K562 (cell line): ENCODE measurements at regions not wholly inside any gene's neighbourhood (a gene's known extent, or its start where the extent isn't known, plus 50 kb on each side); places are given as distances from the start of the nearest gene placed in this dataset.

Experiments used
- ATAC-seq: fragments of 200-7000 bp; cut with Tn5 transposase; 3 replicates; pipeline ENCODE4 v1.9.1; 2020; ENCODE audit warnings: moderate library complexity
- BruUV-seq: library from RNA; stranded (reverse); fragments of 400-500 nt; replicated peaks from 2 replicates; lab custom pipeline; 2021; lab: Mats Ljungman, UMichigan
- CTCF ChIA-PET: fragments of 300-600 bp; formaldehyde crosslinking; extraction: SDS; loops from one replicate; lab custom pipeline; 2021; ENCODE audit warnings: low intra/inter-chr PET ratio; lab: Yijun Ruan, JAX
- POLR2A ChIA-PET: fragments of 300-600, 350-650 bp; sonication (Branson Sonifier 250); formaldehyde crosslinking; extraction: SDS; loops from one replicate; lab custom pipeline; 2021; ENCODE audit warnings: antibody characterized with exemption, inconsistent platforms; lab: Yijun Ruan, JAX
- DNase-seq, 4 experiments: peaks; one replicate each; pipeline versions ENCODE4 v3.0.0 to v3.0.0-alpha.2; 2011 to 2018; ENCODE audit warnings: low spot score in 3 of 4, mixed read lengths in 3 of 4; ENCODE audit errors: extremely low read depth in 1 of 4
- FAIRE-seq: peaks from 2 replicates; lab custom pipeline; 2011; peaks lifted over from hg19 to GRCh38; lab: Jason Lieb, UNC
- H2AFZ ChIP-seq: 2 replicates; pipeline ENCODE4 v1.6.0; 2011; ENCODE audit warnings: low read depth, low read length, control low read depth, inconsistent platforms
- H3K27ac ChIP-seq: fragments of 200-600 bp; 3 replicates; pipeline ENCODE4 v1.8.0; 2011; ENCODE audit warnings: low read depth, mild to moderate bottlenecking, control low read depth, inconsistent platforms, low read length, moderate library complexity, mixed read lengths; ENCODE audit errors: extremely low read depth
- H3K27me3 ChIP-seq, 2 experiments: fragments of 300-600 bp in 1 of 2; 2 replicates in 1 of 2; 3 replicates in 1 of 2; pipeline versions ENCODE4 v1.6.0 to v1.8.0; 2011; ENCODE audit warnings: inconsistent platforms in 2 of 2, low read length in 2 of 2, mild to moderate bottlenecking in 1 of 2, mixed read lengths in 1 of 2, moderate library complexity in 1 of 2; ENCODE audit not compliant: control insufficient read depth in 2 of 2, insufficient read depth in 2 of 2
- H3K36me3 ChIP-seq: fragments of 300-600 bp; 3 replicates; pipeline ENCODE4 v1.8.0; 2011; ENCODE audit warnings: mild to moderate bottlenecking, low read length, inconsistent platforms; ENCODE audit not compliant: control insufficient read depth, insufficient read depth
- H3K4me1 ChIP-seq, 2 experiments: fragments of 200-600 bp in 1 of 2; replicated peaks in 1 of 2; 2 replicates in 1 of 2; 3 replicates in 1 of 2; pipeline versions ENCODE4 v1.5.1 to v1.8.0; 2011; ENCODE audit warnings: inconsistent platforms in 2 of 2, low read length in 2 of 2, mild to moderate bottlenecking in 1 of 2, mixed read lengths in 1 of 2, moderate library complexity in 1 of 2; ENCODE audit not compliant: control insufficient read depth in 2 of 2, insufficient read depth in 2 of 2
- H3K4me2 ChIP-seq: 2 replicates; pipeline ENCODE4 v1.6.1; 2011; ENCODE audit warnings: low read length, control low read depth, inconsistent platforms, mixed read lengths; ENCODE audit not compliant: insufficient read depth
- H3K4me3 ChIP-seq: fragments of 200-600 bp; sonication (generic), shearing (Covaris generic); 2 replicates; pipeline ENCODE4 v1.5.1; 2016; ENCODE audit warnings: control low read depth, inconsistent platforms
- H3K79me2 ChIP-seq: fragments of 200-600 bp; 3 replicates; pipeline ENCODE4 v1.8.0; 2011; ENCODE audit warnings: low read length, inconsistent platforms; ENCODE audit not compliant: control insufficient read depth, insufficient read depth
- H3K9ac ChIP-seq, 2 experiments: 2 replicates each; pipeline versions ENCODE4 v1.6.0 to v1.6.1; 2011; ENCODE audit warnings: low read depth in 2 of 2, low read length in 2 of 2, control low read depth in 1 of 2, inconsistent platforms in 1 of 2, mild to moderate bottlenecking in 1 of 2, mixed read lengths in 1 of 2; ENCODE audit not compliant: insufficient read depth in 1 of 2
- H3K9me1 ChIP-seq: one replicate; pipeline ENCODE4 v1.6.0; 2011; ENCODE audit warnings: inconsistent platforms, mild to moderate bottlenecking, low read length, moderate library complexity; ENCODE audit not compliant: control insufficient read depth, insufficient read depth
- H3K9me3 ChIP-seq: replicated peaks from 2 replicates; pipeline ENCODE4 v1.5.1; 2011; ENCODE audit warnings: low read depth, low read length, inconsistent platforms; ENCODE audit not compliant: control insufficient read depth, insufficient read depth
- H4K20me1 ChIP-seq: replicated peaks from 2 replicates; pipeline ENCODE4 v1.6.1; 2011; ENCODE audit warnings: low read length, inconsistent platforms, mixed read lengths; ENCODE audit not compliant: control insufficient read depth, insufficient read depth
- CAMTA2 ChIP-seq: fragments of 250-450 bp; sonication (Bioruptor Pico); conservative IDR thresholded peaks from 2 replicates; pipeline ENCODE4 v1.5.1; 2022
- FOXM1 ChIP-seq, 2 experiments: fragments of 450-650 bp in 1 of 2; sonication (generic) in 1 of 2; formaldehyde crosslinking in 1 of 2; IDR thresholded peaks; 2 replicates each; pipeline versions ENCODE4 v1.6.1 to v1.9.0; 2017 to 2022; ENCODE audit warnings: low read depth in 2 of 2, mild to moderate bottlenecking in 2 of 2, missing genetic modification reagents in 1 of 2, moderate library complexity in 1 of 2
- HDGF ChIP-seq: fragments of 450-650 bp; IDR thresholded peaks from 2 replicates; pipeline ENCODE4 v1.6.1; 2016
- L3MBTL2 ChIP-seq: fragments of 450-650 bp; IDR thresholded peaks from 2 replicates; pipeline ENCODE4 v1.6.1; 2016; ENCODE audit warnings: mild to moderate bottlenecking, moderate library complexity
- NFE2L1 ChIP-seq: fragments of 450-650 bp; IDR thresholded peaks from 2 replicates; pipeline ENCODE4 v1.6.1; 2016; ENCODE audit warnings: missing genetic modification characterization, low read depth, mild to moderate bottlenecking, missing compliant biosample characterization, moderate library complexity, borderline replicate concordance
- SMARCA4 ChIP-seq: fragments of 450-650 bp; IDR thresholded peaks from 2 replicates; pipeline ENCODE4 v1.6.1; 2016
- TRIM25 ChIP-seq: fragments of 450-650 bp; IDR thresholded peaks from 2 replicates; pipeline ENCODE4 v1.7.0; 2016; ENCODE audit warnings: borderline replicate concordance
- ZNF140 ChIP-seq: fragments of 250-450 bp; sonication (Bioruptor Pico); IDR thresholded peaks from 2 replicates; pipeline ENCODE4 v1.8.0; 2021; ENCODE audit warnings: moderate library complexity, mild to moderate bottlenecking, inconsistent platforms
- ZNF217 ChIP-seq: sonication (generic); formaldehyde crosslinking; IDR thresholded peaks from 2 replicates; pipeline ENCODE4 v1.8.0; 2022; ENCODE audit warnings: mild to moderate bottlenecking, missing genetic modification reagents
- ZNF311 ChIP-seq: fragments of 250-450 bp; sonication (Bioruptor Pico); IDR thresholded peaks from 2 replicates; pipeline ENCODE4 v1.4.0; 2020; ENCODE audit warnings: mild to moderate bottlenecking, moderate library complexity
- ZNF561 ChIP-seq: fragments of 450-650 bp; formaldehyde crosslinking; conservative IDR thresholded peaks from 2 replicates; pipeline ENCODE4 v1.4.0; 2020; ENCODE audit warnings: mild to moderate bottlenecking, moderate library complexity
- WGBS: fragments of 100-300 bp; shearing (Covaris generic); methylation state at CpG from one replicate; pipeline ENCODE4 v1.1.6; 2016; ENCODE audit warnings: low coverage, mixed read lengths; ENCODE audit not compliant: insufficient coverage; ENCODE audit errors: missing lambda C conversion rate; 5-methylcytosine and 5-hydroxymethylcytosine counted together
- in situ Hi-C: fragments of 300-500 bp; cut with MboI; formaldehyde crosslinking; loops from 4 replicates; pipeline ENCODE4 v1.15.0; 2018; ENCODE audit warnings: inconsistent platforms, mixed read lengths
- intact Hi-C: fragments of 100-400 bp; cut with micrococcal nuclease; formaldehyde crosslinking; loops from 2 replicates; pipeline ENCODE4 v1.14.2; 2022
- TF ChIP-seq, protein P1 (sequence below): fragments of 450-650 bp; formaldehyde crosslinking; IDR thresholded peaks from 2 replicates; pipeline ENCODE4 v1.4.0; 2022; ENCODE audit warnings: missing genetic modification characterization
- TF ChIP-seq, protein P2 (sequence below): IDR thresholded peaks from 2 replicates; pipeline ENCODE4 v1.6.1; 2016; ENCODE audit warnings: missing genetic modification characterization, missing compliant biosample characterization
- TF ChIP-seq, protein P3 (sequence below): fragments of 250-450 bp; sonication (Bioruptor Pico); IDR thresholded peaks from 2 replicates; pipeline ENCODE4 v1.8.0; 2021; ENCODE audit warnings: moderate library complexity, mild to moderate bottlenecking, inconsistent platforms

- TF ChIP-seq, protein P1, sequence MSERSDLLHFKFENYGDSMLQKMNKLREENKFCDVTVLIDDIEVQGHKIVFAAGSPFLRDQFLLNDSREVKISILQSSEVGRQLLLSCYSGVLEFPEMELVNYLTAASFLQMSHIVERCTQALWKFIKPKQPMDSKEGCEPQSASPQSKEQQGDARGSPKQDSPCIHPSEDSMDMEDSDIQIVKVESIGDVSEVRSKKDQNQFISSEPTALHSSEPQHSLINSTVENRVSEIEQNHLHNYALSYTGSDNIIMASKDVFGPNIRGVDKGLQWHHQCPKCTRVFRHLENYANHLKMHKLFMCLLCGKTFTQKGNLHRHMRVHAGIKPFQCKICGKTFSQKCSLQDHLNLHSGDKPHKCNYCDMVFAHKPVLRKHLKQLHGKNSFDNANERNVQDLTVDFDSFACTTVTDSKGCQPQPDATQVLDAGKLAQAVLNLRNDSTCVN (CRISPR knock-in tag), result no peak
- no peak for TF ChIP-seq NFE2L1 (tag)
- no peak for TF ChIP-seq CAMTA2
- TF ChIP-seq, protein P2, sequence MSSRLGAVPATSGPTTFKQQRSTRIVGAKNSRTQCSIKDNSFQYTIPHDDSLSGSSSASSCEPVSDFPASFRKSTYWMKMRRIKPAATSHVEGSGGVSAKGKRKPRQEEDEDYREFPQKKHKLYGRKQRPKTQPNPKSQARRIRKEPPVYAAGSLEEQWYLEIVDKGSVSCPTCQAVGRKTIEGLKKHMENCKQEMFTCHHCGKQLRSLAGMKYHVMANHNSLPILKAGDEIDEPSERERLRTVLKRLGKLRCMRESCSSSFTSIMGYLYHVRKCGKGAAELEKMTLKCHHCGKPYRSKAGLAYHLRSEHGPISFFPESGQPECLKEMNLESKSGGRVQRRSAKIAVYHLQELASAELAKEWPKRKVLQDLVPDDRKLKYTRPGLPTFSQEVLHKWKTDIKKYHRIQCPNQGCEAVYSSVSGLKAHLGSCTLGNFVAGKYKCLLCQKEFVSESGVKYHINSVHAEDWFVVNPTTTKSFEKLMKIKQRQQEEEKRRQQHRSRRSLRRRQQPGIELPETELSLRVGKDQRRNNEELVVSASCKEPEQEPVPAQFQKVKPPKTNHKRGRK (tag), result no peak
- no peak for TF ChIP-seq TRIM25
- TF ChIP-seq SMARCA4, result no peak
- TF ChIP-seq ZNF311 (CRISPR knock-in tag), result no peak
- TF ChIP-seq HDGF, result no peak
- no peak for TF ChIP-seq L3MBTL2
- TF ChIP-seq, protein P3, sequence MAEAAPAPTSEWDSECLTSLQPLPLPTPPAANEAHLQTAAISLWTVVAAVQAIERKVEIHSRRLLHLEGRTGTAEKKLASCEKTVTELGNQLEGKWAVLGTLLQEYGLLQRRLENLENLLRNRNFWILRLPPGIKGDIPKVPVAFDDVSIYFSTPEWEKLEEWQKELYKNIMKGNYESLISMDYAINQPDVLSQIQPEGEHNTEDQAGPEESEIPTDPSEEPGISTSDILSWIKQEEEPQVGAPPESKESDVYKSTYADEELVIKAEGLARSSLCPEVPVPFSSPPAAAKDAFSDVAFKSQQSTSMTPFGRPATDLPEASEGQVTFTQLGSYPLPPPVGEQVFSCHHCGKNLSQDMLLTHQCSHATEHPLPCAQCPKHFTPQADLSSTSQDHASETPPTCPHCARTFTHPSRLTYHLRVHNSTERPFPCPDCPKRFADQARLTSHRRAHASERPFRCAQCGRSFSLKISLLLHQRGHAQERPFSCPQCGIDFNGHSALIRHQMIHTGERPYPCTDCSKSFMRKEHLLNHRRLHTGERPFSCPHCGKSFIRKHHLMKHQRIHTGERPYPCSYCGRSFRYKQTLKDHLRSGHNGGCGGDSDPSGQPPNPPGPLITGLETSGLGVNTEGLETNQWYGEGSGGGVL, result no peak
- no peak for TF ChIP-seq ZNF140
- no peak for TF ChIP-seq ZNF217 (CRISPR knock-in tag)
- TF ChIP-seq ZNF561 (CRISPR knock-in tag), result no peak
- TF ChIP-seq FOXM1 (IDR thresholded peaks at IDR 0.05; ENCODE audit: low read depth), result no peak
- TF ChIP-seq FOXM1 (CRISPR knock-in tag; IDR thresholded peaks at IDR 0.05; ENCODE audit: low read depth), result no peak
Observed at GRCh38 chr5:93196986-93197385, 384.0 kb downstream of the NR2F1-AS1 start.

More at GRCh38 chr5:93196986-93197385, 384.0 kb downstream of the NR2F1-AS1 start:
- Histone ChIP-seq H4K20me1 (no peaks in the 10 kb centered on the region), H3K27ac (no peak overlapping the region), H3K9ac (no peak overlapping the region), H2AFZ (no peak overlapping the region), H3K9me1 (no peaks in the 10 kb centered on the region), H3K79me2 (no peaks in the 10 kb centered on the region), H3K4me3 (no peak overlapping the region), H3K4me2 (no peak overlapping the region), H3K36me3 (no peaks in the 10 kb centered on the region), H3K4me1 (no peaks in the 10 kb centered on the region), H3K9me3 (no peaks in the 10 kb centered on the region; the same call in 1 of the 2 replicates), H3K27me3 (no peaks in the 10 kb centered on the region)
- intact Hi-C loops, result no loop called here
- WGBS, result 0% methylated on average over 1 of the region's 1 CpG
- POLR2A ChIA-PET, result no interaction called here
- in situ Hi-C loops, result no loop called here
- ATAC-seq, result no peak
- DNase-seq, result no peak
- CTCF ChIA-PET, result no interaction called here
- BruUV-seq, result no TSS peak
- FAIRE-seq, result no peak
